HG02763 (cell line): ENCODE measurements at regions not wholly inside any gene's neighbourhood (a gene's known extent, or its start where the extent isn't known, plus 50 kb on each side); places are given as distances from the start of the nearest gene placed in this dataset.
"Not testable (repeated sequence)": the region's sequence is repeated elsewhere in the genome, so short reads cannot be mapped to it uniquely, and the experiment has no call there.

Experiments
- ATAC-seq: cut with Tn5 transposase; IDR thresholded peaks from one replicate; pipeline ENCODE4 v1.9.1; 2021; ENCODE audit warnings: mild to moderate bottlenecking, moderate library complexity; ENCODE audit not compliant: unreplicated experiment

DNA sequence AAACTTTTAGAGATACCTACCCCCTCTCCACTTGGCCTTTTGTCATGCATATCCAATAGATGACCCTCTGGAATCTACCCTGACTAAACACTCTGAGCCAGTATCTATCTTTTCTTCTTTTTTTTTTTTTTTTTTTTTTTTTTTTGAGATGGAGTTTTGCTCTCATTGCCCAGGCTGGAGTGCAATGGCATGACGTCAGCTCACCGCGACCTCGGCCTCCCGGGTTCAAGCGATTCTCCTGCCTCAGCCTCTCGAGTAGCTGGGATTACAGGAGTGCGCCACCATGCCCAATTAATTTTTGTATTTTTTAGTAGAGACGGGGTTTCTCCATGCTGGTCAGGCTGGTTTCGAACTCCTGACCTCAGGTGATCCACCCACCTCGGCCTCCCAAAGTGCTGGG, 50.8 kb upstream of the GRIN2B start:
- ATAC-seq = not testable (repeated sequence)

DNA sequence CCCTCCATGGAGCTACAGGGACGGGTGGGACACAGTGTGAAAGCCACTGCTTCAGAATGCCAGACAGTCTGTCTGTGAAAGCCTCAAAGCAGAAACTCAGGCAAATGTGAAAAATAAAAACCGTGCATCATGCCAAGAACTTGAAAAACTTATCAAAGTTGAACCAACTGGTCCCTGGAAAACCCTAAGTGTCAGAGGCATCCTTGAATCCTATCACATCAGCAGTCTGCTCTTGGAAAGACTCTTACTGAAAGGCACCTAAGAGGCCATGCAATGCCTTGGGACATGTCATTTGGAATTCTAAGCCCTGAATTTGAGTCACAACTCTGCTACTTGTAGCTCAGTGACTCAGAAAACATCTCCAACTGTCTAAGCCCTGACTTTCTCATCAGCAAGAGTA, 62.4 kb upstream of the GRIN2B start:
- ATAC-seq = no peak

DNA sequence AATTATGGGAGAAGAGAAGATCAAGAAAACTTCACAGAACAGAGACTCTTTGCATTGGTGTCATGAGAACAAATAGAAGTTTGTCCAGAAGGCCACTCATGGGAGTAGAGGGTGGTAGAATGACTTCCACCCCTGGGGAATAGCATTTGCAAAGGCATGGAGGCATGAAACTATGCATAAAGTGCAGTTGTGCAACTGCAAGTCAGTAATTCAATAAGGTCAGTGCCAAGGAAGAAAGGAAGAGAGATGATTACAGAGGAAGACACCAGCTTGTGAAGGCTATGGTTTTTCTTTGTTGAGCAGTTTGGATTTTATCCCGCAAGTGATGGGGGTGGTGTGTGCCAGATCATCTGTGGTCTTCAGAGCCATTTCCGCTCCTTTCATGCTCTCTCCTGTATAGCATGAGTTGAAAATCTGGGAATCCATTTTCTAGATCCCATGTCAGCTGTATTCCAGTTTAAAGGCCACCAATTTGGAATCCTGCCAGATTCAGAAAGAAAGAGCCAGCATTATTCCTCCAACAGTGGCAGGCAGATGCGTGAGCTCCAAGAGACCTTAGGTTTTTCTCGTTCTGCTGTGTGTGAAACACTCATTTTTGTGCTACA, 67.6 kb upstream of the GRIN2B start:
- no peak for ATAC-seq

DNA sequence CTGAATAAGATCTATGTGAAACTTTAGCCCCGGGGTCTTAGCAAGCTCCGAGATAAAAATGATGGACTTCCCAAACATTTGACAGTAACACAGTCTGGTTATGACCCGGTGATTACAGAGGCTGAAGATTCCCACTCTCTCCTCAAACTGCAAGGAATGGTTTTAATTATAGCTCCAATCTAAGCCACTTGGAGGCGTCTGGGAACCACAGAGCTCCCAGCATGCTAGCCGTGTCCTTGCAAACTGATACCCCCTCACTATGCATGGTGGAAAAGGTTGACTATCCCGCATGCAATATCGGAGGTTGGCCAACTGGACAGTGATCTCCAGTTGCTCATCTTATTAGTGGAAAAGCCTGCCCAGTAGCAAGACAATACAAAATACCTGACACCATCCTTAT, 76.5 kb upstream of the GRIN2B start:
- no peak for ATAC-seq

DNA sequence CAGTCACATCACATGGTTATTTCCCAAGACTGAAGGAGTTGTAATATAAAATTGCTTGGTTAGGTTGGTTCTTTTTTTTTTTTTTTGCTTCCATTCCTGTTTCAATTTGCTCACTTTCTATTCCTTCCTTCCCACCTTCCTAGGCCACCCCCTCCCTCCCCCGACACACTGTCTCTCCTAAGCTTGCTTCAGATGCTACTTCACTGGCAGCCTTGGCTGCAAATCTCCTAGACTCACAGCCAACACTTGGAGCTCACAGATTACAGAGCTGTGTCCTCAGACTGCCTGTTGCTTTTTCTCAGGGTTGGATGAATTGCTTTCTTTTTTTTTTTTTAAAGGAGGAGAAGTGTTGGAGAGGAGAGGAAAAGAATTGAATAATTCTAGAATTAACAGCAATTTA, 77.3 kb upstream of the GRIN2B start:
- no peak for ATAC-seq

DNA sequence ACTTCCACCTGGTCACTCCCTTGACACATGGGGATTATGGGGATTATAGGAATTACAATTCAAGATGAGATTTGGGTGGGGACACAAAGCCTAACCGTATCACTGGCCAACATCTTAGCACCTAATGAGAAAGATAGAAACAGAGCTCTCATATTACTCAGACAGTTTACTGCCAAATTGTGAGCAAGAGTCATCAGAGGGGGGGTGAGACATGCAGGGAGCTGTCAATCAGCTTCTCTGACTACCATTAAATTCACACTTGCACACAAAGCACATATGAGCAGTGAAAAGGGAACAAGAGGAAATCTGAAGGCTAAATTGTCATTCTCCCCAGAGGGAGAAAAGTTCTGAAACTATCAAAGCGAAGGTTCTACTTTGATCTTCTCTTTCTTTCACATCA, 78.1 kb upstream of the GRIN2B start:
- ATAC-seq = no peak

DNA sequence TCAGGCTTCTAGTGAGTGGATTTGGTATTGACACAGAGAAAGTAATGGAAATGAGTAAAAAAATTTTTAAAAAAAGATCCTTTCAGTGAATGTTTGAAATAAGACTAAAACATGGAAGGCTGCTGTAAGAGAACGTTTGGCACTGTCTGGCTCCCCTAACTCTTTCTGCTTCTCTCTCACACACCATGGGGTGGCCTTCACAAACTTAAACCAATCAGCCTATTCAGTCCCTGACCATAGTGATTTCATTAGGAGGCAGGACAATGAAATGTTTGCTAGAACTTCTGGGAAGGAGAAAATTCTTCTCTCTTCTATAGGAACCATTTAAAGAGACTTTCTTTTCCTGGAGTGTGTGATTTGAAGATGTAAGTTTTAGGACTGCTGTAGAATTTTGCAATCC, 84.2 kb upstream of the GRIN2B start:
- no peak for ATAC-seq

DNA sequence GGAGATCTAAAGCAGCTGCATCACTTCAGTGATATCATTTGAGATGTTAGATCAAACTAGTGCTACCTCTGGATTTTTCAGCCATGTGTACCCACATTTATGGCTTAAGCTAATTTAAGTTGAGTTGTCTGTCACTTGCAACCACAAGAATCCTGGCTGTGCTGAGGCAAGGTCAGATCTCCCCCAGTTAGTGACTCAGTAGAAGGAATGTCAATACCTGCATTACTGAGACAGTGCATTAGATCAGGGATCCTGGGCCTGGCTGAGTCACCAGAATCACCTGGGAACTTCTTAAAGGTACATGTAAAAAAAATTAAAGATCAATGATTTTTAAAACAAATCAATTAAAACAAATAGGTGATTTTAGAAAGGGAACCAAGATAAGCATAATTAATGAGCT, 84.6 kb upstream of the GRIN2B start:
- ATAC-seq = no peak

DNA sequence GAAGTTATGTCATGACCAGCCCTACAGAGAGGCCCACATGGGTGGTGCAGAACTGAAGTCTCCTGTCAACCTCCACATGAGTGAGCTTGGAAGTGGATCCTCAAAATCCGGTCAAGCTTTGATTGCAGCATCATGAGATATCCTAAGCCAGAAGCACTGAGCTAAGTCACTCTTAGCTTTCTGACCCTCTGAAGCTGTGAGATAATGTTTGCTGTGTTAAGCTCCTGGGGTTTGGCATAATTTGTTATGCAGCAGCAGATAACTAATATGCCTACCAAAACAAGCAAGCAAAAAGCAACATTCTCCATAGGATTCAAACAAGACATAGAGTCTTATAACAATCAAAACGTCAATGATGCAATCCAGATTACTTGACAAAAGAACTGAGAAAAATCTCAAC, 87.6 kb upstream of the GRIN2B start:
- ATAC-seq = no peak

DNA sequence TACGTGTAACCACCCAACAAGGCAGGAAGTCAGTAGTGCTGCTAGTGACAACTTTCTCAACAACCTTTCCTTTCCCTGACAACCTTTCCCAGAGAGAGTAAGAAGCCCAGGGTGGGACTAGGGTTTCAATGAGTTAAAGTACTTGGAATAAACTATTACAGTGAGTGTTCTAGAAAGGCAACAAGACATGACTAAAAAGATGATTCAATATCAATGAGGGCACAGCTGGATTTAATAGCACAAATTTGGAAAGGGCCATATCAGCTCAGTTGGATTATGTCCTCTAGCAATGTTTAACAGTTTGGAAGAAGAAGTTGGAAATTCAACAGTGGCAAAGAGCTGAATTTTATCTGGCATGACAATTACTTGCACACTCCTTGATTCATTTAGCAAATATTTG, 90.4 kb upstream of the GRIN2B start:
- ATAC-seq = no peak

DNA sequence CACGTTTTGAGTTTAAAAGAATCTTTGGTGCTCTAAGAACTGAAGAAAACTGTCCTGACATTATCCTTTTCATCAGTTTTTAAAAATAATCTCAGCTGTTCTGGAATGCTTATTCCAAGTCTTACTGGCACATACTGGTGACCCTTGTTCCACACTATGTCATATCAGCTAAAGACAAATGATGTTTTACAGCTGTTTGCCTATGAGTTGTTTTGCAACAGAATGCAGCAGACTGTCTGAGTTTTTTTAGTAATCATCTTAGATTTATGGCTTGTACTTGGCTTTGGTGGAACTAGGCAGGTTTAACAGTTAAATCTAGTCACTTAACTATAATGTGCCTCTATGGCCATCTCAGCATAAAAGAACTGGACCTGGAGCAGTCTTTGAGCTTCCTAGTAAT, 91.6 kb upstream of the GRIN2B start:
- ATAC-seq = no peak

DNA sequence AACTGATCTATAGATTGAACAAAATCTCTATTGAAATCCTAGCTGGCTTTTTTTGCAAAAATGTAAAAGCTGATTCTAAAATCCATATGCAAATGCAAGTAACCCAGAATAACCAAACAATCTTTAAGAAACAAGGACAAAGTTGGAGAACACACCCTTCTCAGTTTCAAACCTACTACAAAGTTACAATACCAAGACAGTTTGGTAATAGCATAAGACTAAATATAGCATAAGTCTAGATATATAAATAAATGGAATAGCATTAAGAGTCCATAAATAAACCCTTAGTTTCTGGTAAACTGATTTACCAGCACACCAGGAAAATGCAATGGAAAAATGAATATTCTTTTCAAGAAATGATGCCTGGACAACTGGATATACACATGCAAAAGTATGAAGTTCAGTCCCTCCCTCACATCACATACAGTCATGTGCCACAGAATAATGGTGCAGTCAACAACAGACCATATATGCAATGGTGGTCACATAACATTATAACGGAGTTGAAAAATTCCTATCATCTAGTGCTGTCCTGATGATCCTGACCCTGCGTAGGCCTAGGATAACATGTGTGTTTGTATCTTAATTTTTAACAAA, 94.5 kb upstream of the GRIN2B start:
- no peak for ATAC-seq

DNA sequence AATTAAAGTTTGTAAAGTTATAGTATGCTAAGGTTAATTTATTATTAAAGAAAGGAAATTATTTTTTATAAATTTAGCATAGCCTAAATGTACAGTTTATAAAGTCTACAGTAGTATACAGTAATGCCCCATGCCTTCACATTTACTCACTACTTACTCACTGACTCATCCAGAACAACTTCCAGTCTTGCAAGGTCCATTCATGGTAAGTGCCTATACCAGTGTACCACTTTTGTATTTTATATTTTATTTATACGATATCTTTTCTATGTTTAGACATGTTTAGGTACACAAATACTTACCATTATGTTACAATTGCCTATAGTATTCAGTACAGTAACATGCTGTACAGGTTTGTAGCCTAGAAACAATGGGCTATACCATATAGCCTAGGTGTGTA, 95.1 kb upstream of the GRIN2B start:
- no peak for ATAC-seq

DNA sequence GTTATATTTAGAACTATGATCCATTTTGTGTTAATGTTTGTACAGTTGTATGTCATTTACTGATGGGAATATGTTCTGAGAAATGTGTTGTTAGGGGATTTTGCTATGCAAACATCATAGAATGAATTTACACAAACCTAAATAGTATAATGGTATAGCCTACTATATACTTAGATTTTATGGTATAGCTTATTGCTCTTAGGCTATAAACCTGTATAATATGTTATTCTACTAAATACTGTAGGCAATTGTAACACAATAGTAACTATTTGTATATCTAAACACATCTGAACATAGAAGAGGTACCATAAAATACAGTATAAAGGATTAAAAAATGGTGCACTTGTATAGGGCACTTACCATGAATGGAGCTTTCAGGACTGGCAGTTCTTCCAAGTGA, 105.4 kb upstream of the GRIN2B start:
- ATAC-seq = no peak

DNA sequence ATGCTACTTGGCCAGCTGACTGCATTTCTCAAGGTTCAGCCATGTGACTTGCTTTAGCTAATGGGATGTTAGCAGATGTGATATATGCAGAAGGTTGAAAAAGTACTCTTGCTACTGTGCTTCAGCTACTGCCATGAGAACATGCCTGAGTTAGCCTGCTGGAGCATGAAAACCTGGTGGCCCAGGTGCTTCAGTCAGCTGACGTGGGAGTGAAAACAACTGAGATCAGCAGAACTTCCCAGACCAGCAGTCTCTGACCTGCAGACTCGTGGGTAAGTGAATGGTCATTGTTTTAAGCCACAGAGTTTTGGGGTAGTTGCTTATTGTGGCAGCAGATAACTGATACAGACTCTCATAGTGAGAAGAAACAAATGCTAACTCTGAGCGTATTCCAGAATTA, 118.6 kb upstream of the GRIN2B start:
- ATAC-seq = no peak

DNA sequence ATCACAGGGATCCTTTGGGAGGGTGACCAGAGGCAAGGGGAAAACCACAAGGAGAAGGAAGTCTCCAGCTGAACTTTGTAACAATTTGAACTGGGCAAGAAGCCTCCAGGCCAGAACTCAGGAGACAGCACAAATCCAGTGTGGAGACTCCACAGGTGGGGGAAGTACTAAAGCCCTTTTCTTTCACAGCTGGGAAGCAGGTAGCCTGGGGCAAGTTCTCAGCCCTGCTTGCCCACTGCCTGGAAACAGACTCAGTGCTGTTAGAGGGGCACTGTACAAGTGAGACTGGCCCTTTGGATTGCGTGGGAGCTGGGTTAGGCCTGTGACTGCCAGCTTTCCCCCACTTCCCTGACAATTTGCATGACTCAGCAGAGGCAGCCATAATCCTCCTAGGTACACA, 120.2 kb upstream of the GRIN2B start:
- not testable (repeated sequence) for ATAC-seq

DNA sequence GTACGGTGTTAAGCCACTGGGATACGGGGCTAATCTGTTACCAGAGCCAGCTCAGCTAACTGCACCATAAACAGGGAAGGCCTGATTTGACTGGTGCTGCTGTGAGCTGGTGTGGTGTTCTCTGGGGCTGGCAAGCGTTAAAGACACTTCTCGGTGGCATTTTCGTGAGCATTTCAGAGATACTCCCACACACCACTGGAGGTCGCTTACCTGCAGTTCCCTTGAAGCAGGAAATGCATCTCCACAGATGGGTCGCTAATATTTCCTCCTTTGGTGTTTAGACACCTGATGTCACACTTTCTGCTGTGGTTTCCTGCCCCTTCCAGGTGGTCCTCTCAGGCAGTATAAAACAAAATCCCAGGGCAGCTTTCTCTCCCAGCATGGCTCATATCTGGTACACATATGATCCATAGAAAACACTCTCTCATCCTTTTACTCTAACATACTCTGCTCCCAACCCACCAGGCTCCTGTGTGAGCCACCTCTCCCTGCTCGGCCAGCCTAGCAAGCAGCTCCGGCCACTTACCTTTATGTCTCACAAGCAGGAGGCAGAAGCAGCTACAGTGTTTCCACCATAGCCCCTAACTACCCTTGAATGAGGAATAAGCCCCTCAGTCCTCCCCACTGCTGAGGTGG, 129.9 kb upstream of the GRIN2B start:
- peak; percentile 94 for ATAC-seq

DNA sequence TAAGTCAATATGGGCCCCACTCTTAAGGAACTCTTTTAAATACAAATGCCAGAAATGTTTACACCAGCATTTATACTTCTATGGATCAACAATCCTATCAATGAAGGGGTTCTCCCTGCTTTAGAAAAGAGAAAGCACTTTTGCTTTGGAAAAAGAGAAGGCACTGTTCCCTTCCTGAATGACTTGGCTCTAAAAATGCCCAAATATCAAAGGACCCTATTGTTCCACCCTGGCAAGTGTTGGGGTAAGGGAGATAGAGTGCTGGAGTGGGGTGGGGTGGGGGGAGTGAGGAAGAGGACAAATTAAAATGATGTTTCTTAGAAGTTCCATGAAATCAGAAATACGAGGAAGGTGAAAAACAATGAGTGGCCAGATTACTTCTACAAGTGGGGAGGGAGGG, 131.6 kb upstream of the GRIN2B start:
- ATAC-seq = no peak

DNA sequence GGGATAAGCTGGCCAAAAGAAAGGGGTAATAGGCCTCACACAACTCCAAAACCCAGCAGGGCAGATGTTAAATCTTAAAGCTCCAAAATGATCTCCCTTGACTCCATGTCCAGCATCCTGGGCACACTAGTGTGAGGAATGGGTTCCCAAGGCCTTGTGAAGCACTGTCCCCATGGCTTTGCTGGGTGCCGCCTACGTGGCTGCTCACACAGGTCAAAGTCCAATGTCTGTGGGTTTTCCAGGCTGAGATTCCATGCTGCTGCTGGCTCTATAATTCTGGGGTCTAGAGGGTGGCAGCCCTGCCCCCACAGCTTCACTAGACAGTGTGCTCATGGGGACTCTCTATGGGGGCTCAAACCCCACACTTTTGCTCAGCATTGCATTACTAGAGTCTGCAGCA, 145.3 kb upstream of the GRIN2B start:
- ATAC-seq = no peak

DNA sequence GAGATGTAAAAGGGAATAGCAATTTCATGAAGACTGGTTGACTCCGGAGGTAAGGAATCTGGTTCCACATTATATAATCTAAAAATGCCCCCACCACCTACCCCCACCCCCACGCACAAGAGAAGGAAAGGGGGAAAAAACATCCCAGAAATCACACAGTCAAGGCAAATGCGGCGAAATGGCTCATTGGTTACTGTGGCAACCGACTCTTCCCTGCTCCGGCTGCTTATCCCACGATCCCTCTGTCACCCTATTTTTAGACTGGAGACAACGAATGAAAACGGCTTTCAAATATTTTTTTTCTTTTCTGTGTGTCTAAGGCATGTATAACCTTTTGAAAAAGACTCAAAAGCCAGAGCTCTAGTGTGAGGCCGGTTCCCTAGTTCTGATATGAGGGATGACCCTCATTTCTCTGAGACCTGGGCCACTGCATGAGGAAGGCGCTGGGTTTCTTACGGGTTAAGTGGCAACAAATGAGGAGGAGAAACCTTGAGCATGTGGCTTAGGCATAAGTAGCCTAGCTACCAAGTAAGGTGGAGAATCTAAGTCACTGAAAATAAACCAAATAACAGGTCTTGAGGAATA, 148.3 kb upstream of the GRIN2B start:
- no peak for ATAC-seq

DNA sequence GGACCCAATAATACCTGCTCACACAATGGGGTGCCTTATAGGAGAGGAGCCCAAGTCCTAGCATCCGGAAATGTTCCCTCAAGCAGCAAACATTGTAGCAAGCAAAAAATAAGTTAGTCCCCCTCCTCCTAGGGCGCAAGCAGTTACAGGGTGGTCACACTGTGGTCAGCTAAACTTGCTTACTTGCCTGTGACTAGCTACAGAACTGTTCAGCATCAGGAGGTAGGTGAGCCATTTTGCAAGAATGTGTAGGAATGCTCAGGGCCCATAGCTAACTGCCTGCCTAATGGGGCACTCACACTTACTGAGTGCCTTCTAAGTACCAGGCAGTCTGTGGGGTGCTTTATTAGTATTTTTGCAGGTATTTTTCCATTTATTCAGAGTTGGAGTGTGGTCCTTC, 154.6 kb upstream of the GRIN2B start:
- ATAC-seq = no peak

DNA sequence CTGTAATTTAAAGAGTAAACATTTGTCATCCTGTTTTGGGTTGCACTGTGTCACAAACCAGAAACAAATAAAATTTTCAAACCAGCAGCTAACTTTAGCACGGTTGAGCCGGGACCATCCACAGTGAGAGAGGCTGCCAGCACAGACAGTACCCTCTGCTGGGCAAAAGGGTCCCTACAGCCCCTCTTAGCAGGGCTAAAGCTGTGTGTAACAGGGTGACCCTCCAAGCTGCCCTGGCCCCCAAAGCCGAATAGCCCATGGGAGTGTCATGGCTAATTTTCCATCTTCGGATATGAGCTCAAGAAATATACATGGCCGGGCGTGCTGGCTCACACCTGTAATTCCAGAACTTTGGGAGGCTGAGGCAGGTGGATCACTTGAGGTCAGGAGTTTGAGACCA, 157.1 kb upstream of the GRIN2B start:
- ATAC-seq = no peak
